Neural crest cell (in vitro differentiated cells): ENCODE measurements at regions not wholly inside any gene's neighbourhood (a gene's known extent, or its start where the extent isn't known, plus 50 kb on each side); places are given as distances from the start of the nearest gene placed in this dataset.

Experiments used
- DNase-seq: peaks from one replicate; pipeline ENCODE4 v3.0.0; 2021; ENCODE audit warnings: low read depth, mixed read lengths, low spot score
- H3K27ac Mint-ChIP-seq: one replicate; pipeline ENCODE4 v1.8.0; 2021; ENCODE audit warnings: mild to moderate bottlenecking, mixed read lengths; ENCODE audit not compliant: unreplicated experiment
- H3K27me3 Mint-ChIP-seq: 2 replicates; pipeline ENCODE4 v1.8.0; 2021; ENCODE audit warnings: low read depth, mild to moderate bottlenecking, mixed read lengths
- H3K36me3 Mint-ChIP-seq: 2 replicates; pipeline ENCODE4 v1.8.0; 2021; ENCODE audit warnings: low read depth, mild to moderate bottlenecking, mixed read lengths
- H3K4me1 Mint-ChIP-seq: 2 replicates; pipeline ENCODE4 v1.8.0; 2021; ENCODE audit warnings: mixed read lengths
- H3K4me3 Mint-ChIP-seq: one replicate; pipeline ENCODE4 v1.8.0; 2021; ENCODE audit warnings: mild to moderate bottlenecking, mixed read lengths
- H3K9me3 Mint-ChIP-seq: 2 replicates; pipeline ENCODE4 v1.8.0; 2021; ENCODE audit warnings: mixed read lengths
- TF ChIP-seq, protein P1 (sequence below): fragments of 200-600 bp; sonication (generic); conservative IDR thresholded peaks from 2 replicates; pipeline ENCODE4 v1.5.0; 2021; ENCODE audit warnings: antibody characterized with exemption, mild to moderate bottlenecking

DNA sequence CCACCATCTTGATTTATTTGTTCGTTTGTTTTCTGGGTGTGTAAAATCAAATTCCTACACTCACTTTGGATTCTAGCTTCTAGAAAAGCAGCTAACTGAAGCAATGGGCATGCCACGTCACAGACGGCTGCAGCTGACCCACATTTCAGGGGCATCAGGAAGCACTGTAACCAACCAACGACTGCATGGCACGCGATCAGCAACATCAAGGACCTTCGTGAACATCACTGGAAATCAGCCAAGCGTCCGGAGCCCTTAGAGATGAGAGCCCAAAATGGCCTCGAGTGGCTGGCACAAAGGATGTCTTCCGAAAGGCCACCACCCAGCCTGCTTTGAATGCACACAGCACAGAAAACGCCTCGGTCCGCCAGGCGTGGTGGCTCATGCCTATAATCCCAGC, 191.1 kb downstream of the OLFM1 start:
- Mint-ChIP-seq H3K27ac (no peak overlapping the region), H3K4me3 (no peak overlapping the region), H3K27me3 (no peaks in the 10 kb centered on the region), H3K36me3 (no peaks in the 10 kb centered on the region), H3K4me1 (no peaks in the 10 kb centered on the region), H3K9me3 (no peaks in the 10 kb centered on the region)
- no peak for DNase-seq
- TF ChIP-seq, protein P1, sequence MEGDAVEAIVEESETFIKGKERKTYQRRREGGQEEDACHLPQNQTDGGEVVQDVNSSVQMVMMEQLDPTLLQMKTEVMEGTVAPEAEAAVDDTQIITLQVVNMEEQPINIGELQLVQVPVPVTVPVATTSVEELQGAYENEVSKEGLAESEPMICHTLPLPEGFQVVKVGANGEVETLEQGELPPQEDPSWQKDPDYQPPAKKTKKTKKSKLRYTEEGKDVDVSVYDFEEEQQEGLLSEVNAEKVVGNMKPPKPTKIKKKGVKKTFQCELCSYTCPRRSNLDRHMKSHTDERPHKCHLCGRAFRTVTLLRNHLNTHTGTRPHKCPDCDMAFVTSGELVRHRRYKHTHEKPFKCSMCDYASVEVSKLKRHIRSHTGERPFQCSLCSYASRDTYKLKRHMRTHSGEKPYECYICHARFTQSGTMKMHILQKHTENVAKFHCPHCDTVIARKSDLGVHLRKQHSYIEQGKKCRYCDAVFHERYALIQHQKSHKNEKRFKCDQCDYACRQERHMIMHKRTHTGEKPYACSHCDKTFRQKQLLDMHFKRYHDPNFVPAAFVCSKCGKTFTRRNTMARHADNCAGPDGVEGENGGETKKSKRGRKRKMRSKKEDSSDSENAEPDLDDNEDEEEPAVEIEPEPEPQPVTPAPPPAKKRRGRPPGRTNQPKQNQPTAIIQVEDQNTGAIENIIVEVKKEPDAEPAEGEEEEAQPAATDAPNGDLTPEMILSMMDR, result no peak

DNA sequence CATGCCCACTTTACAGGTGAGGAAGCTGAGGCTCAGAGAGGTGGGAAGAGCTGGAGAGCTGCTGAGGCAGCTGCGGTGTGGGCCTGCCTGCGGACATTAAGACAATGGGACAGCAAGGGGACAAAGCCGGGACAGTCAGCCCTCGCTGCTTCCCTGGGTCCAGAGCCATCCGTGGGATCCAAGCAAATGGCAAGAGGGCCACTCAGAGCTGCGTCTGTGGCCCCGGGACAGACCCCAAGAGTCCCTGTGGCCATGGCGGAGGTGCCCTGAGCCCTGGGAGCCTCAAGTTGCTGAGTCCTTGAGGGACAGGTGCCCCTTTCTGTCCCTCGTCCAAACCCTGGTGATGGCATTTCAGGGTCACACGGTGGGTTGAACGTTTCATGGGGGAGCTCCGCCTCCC, 191.9 kb downstream of the OLFM1 start:
- no peaks in the 10 kb centered on the region for H3K4me1 Mint-ChIP-seq
- no peaks in the 10 kb centered on the region for H3K36me3 Mint-ChIP-seq
- no peaks in the 10 kb centered on the region for H3K9me3 Mint-ChIP-seq
- H3K27ac Mint-ChIP-seq, result peak overlapping the region; percentile 12
- no peak overlapping the region for H3K4me3 Mint-ChIP-seq
- TF ChIP-seq, protein P1, result no peak
- DNase-seq, result no peak
- no peaks in the 10 kb centered on the region for H3K27me3 Mint-ChIP-seq

DNA sequence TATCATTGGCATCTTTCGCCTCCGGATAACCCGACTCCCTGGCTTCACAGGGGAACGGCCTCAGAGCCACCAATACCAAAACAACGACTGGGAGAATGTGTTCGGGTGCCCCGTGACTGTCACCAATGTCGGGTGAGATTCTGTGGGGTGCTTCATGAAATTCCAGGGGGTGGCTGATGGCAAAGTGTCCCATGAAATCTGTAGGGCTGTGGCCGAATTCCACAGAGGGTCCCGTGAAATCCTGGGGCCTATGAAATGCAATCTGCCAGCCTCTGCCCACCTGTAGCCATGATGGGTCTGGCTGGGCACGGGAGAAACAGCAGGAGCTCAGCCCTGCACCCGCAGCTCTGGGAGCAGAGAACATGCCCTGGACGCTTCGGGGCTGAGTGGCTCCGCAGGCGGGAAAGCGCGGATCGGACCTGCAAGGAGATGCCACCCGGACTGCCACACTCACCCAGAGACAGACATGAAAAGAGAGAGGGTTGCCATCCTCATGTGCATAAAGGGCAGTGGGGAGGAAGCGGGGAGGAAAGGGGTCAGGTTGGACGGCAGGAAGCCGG, 192.4 kb downstream of the OLFM1 start:
- H3K27ac Mint-ChIP-seq, result no peak overlapping the region
- no peaks in the 10 kb centered on the region for H3K36me3 Mint-ChIP-seq
- TF ChIP-seq, protein P1, result no peak
- no peaks in the 10 kb centered on the region for H3K27me3 Mint-ChIP-seq
- H3K4me3 Mint-ChIP-seq, result no peak overlapping the region
- no peaks in the 10 kb centered on the region for H3K9me3 Mint-ChIP-seq
- no peak for DNase-seq
- H3K4me1 Mint-ChIP-seq, result no peaks in the 10 kb centered on the region

DNA sequence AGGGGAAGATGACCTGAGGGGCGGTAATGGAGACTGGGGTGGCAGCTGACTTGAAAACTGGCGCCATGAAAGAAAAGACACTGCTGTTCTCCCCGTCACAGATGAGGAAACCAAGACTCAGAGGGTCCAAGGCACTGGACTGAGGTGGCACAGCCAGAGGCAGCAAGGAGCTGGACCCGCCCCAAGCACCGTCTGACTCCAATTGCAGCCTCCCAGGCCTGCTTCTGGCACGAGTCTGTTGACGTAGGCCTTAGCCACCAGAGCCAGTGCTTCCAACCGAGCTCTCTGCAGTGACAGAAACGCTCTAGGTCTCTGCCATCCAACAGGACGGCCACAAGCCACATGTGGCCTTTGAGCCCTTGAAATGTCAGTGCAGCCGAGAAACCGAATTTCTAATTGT, 193.2 kb downstream of the OLFM1 start:
- TF ChIP-seq, protein P1, result no peak
- no peak for DNase-seq
- no peak overlapping the region for H3K27ac Mint-ChIP-seq
- H3K4me1 Mint-ChIP-seq, result no peaks in the 10 kb centered on the region
- no peaks in the 10 kb centered on the region for H3K9me3 Mint-ChIP-seq
- H3K4me3 Mint-ChIP-seq, result no peak overlapping the region
- no peaks in the 10 kb centered on the region for H3K36me3 Mint-ChIP-seq
- H3K27me3 Mint-ChIP-seq, result no peaks in the 10 kb centered on the region

DNA sequence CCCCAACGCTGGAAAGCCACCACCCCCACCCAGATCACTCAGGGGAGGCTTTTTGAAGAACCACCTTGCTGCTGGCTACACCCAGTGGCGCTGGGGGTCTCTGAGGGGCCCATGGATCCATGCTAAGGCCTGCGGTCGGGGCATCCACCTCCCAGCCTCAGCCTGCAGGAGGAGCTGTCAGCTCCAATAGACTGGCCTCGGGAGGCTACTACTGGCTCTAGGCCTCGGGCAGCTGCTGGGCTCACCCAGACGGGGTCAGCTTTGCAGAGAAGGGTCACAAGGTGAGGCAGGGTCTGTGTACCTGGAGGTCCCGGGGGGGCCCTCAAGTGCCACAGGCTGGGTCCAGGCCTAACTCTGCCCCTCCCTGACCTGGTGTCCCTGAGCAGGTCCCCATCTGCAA, 193.7 kb downstream of the OLFM1 start:
- no peak for DNase-seq
- H3K27me3 Mint-ChIP-seq, result no peaks in the 10 kb centered on the region
- no peak overlapping the region for H3K4me3 Mint-ChIP-seq
- no peaks in the 10 kb centered on the region for H3K9me3 Mint-ChIP-seq
- TF ChIP-seq, protein P1, result peak; percentile 21
- no peak overlapping the region for H3K27ac Mint-ChIP-seq
- no peaks in the 10 kb centered on the region for H3K36me3 Mint-ChIP-seq
- no peaks in the 10 kb centered on the region for H3K4me1 Mint-ChIP-seq
